Fibroblast of the conjunctiva (primary cell): ENCODE measurements at regions not wholly inside any gene's neighbourhood (a gene's known extent, or its start where the extent isn't known, plus 50 kb on each side); places are given as distances from the start of the nearest gene placed in this dataset.

ENCODE experiments used
- DNase-seq: peaks from one replicate; pipeline ENCODE4 v3.0.0-alpha.2; 2010; ENCODE audit warnings: low read depth

DNA sequence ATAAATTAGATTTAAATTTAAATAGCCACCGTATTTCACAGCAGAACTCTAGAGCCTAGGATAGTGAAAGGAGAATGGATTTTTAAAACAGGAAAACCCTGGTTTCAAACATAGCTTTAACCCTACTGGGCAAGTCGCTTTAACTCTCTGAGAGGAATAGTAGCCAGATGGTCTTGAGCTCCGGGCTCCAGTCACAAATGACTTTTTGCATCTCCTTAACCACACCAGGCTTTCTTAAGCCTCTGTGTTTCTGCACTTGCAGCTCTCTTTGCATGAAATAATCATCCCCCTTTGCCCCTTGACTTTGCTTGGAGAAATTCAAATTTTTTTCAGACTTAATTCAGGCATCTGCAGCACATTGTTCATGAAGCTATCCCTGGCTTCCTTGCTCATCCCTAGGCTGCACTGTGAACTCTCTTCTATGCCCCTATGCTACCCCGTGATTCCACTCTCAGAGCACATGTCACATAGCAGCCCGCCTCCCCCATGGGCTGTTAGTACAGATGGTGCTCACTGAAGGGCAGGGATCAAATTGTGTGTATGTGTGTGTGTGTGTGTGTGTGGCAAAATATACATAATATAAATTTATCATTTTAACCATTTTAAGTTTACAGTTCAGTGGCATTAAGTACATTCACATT is 68.8 kb upstream of the DAB1 start:
- no peak for DNase-seq

DNA sequence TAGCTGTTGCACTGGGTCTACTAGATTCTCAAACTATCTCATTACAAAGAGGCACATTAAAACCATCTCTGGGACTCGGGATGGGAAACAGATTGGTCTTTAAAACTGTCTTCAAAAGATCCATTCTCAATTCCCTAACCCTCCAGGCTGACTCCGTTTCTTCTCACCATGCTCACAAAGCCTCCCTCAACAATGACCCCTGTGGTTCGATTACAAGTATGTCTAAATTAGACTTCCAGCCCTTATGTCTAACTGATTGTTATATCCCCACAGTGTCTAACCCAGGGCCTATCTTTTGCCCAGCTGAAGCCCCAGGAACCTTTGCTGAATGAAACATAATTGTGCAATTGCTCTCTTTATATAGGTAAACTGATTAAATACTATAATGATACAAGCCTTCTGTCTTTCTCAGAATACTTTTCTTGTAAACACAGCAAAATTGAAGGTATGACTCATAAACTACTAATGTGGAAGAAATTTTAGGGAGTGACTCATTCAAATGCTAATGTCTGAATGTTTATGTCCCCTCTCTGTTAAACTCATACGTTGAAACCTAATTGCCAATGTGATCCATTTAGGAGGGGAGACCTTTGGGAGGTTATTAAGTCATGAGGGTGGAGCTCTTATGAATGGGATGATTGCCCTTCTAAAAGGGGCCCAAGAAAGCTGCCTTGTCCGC is 65.6 kb upstream of the DAB1 start:
- DNase-seq = peak; percentile 43

DNA sequence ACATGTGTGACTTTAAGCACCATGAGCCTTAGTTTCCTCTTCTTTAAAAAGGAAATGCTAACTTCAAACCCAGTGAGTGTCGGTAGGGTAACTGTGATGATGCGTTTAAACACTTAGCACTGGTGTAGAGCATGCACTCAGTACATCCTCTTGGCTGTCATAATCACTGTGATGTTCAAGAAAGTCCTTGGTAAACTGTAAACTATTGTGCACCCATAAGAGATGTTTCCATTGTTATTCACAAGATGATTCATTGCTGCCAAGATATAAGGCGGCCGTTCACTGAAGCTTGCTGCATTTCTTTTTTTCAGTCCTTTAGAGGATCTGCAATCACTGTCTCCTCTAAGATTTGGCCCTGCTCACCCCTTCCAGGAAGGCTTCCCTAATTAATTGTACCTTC is 61.8 kb upstream of the DAB1 start:
- peak; percentile 35 for DNase-seq

DNA sequence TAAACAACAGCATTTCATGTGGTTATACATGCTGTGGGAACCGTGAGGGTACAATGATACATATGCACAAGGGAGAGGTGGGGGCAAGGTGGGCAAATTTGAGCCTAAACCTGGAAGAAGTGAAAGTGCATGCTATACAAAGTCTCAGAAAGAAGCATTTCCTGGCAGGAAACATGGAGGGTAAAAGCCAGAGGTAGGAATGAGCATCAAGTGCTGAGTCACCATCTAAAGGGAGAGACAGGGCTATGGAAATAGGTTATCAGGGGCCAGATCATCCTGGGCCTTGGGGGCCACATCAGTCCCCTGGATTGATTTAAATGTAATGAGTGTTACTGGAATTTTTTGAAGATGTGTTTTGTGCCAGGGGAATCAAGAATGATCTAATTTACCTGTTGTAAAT is 60.1 kb upstream of the DAB1 start:
- DNase-seq = no peak

DNA sequence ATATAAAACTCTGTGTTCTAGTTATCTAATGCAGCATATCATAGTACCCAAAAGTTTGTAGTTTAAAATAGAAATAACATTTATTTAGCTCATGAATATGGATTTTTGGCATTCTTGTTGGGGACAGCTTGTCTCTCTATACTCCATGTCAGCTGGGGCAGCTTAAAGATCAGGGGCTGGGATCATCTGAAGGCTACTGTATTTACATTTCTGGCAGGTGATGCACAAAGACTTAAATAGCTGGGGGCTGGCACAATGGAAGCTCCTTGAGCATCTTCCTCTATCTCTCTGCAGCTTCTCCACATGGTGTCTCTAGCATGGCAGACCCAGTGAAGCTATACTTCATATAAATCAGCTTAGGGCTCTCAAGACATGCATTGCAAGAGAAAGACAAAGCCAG is 55.6 kb upstream of the DAB1 start:
- DNase-seq = no peak

DNA sequence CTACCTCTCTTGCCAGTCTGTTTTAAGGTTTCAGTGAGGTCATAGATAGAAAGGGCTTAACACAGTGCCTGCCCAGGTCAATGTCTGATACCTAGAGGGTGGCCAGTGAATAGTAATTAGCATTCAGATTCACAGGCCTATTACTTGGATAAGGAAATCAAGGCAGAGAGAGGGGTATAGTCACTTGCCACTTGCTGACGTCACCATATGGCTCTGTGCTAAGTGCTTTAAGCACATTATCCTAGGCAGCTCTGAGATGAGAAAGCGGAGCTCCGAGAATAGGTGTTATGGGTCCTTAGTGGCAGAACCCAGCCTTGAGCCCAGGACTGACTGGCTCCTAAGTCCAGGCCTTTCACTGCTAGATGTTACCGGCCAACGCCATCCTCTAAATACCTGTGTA is 51.5 kb upstream of the DAB1 start:
- DNase-seq = no peak

DNA sequence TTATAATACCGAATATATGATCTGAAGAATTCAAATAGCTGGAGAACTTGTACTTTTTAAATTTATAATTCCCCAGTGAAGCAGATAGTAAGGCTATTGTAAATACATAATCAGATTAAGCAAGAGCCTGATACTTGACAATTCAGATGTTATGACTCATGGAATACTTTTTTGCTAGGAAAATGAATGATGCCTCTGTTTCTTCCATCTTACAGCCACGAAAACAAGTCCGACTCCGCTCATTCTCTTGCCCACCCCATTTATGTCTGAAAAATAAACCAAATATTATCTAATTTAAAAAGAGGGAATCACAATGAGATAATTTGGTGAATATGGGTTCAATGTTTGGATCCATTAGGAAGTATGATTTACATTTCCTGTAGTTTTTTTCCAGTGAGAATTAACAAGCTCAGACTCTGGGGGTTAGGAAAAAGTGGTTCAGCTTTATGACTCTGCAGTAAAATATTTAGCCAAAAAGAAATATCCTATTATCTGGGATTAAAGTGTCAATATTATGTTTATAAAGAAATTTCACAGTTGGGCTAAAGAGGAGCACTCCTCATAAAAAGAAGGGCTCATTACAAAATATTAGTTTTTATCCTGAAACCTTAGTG is 50.4 kb upstream of the DAB1 start:
- DNase-seq = no peak
